Astrocyte of the hippocampus (primary cell): ENCODE measurements at regions not wholly inside any gene's neighbourhood (a gene's known extent, or its start where the extent isn't known, plus 50 kb on each side); places are given as distances from the start of the nearest gene placed in this dataset.

Experiments
- DNase-seq: peaks from one replicate; pipeline ENCODE4 v3.0.0; 2011; ENCODE audit warnings: low read depth, low spot score

- DNase-seq, result no peak
Observed at GRCh38 chr12:98059659-98060343, 455.6 kb upstream of the TMPO start.

- no peak for DNase-seq
Observed at GRCh38 chr12:98060411-98060810, 455.0 kb upstream of the TMPO start.

GRCh38 chr12:98062464-98063245, 452.7 kb upstream of the TMPO start:
- no peak for DNase-seq

- no peak for DNase-seq
Observed at GRCh38 chr12:98064501-98064900, 450.9 kb upstream of the TMPO start.

GRCh38 chr12:98067795-98068194, 447.6 kb upstream of the TMPO start:
- no peak for DNase-seq

GRCh38 chr12:98073610-98074009, 441.8 kb upstream of the TMPO start:
- DNase-seq, result no peak

GRCh38 chr12:98074286-98074685, 441.1 kb upstream of the TMPO start:
- DNase-seq, result no peak

- no peak for DNase-seq
Observed at GRCh38 chr12:98084391-98084790, 431.0 kb upstream of the TMPO start.

GRCh38 chr12:98085046-98085755, 430.2 kb upstream of the TMPO start:
- DNase-seq, result peak; percentile 56

GRCh38 chr12:98090731-98091130, 424.7 kb upstream of the TMPO start:
- no peak for DNase-seq

- DNase-seq, result no peak
Observed at GRCh38 chr12:98096436-98096835, 419.0 kb upstream of the TMPO start.

GRCh38 chr12:98106031-98106683, 409.2 kb upstream of the TMPO start:
- DNase-seq, result no peak

- DNase-seq, result no peak
Observed at GRCh38 chr12:98109266-98109665, 406.1 kb upstream of the TMPO start.

- DNase-seq, result no peak
Observed at GRCh38 chr12:98110536-98110935, 404.9 kb upstream of the TMPO start.

- DNase-seq, result no peak
Observed at GRCh38 chr12:98113548-98113947, 401.8 kb upstream of the TMPO start.

GRCh38 chr12:98121963-98122362, 393.4 kb upstream of the TMPO start:
- no peak for DNase-seq

GRCh38 chr12:98123021-98123461, 392.3 kb upstream of the TMPO start:
- DNase-seq, result peak; percentile 11

- no peak for DNase-seq
Observed at GRCh38 chr12:98126637-98127335, 388.6 kb upstream of the TMPO start.

GRCh38 chr12:98127336-98127679, 388.1 kb upstream of the TMPO start:
- no peak for DNase-seq

GRCh38 chr12:98127854-98128253, 387.5 kb upstream of the TMPO start:
- no peak for DNase-seq

- DNase-seq, result no peak
Observed at GRCh38 chr12:98136544-98136943, 378.8 kb upstream of the TMPO start.

GRCh38 chr12:98137278-98137677, 378.1 kb upstream of the TMPO start:
- DNase-seq, result no peak
